ENCODE measurements at regions not wholly inside any gene's neighbourhood (a gene's known extent, or its start where the extent isn't known, plus 50 kb on each side); places are given as distances from the start of the nearest gene placed in this dataset.
"Not testable (repeated sequence)": the region's sequence is repeated elsewhere in the genome, so short reads cannot be mapped to it uniquely, and the experiment has no call there.

DNA sequence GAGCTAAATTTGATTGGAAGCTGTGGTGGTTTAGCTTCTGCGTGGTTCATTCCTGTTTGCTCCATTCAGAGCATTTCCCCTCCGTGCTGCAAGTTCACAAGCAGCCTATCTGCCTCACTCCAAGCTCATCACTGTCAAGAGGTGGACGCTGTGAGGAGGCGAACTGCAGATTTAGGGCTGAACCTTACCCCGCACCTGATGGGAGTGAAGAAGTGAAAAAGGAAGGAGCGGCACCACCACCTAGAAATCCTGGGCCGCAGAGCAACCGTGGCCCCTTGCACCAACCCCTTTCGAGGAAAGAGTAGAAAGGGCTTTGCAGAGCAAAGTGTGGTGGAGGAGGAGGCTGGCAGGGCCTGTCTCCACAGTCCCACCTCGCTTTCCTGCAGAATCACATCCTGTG is 117.4 kb downstream of the IER5 start:
- DNase-seq = no peak

DNA sequence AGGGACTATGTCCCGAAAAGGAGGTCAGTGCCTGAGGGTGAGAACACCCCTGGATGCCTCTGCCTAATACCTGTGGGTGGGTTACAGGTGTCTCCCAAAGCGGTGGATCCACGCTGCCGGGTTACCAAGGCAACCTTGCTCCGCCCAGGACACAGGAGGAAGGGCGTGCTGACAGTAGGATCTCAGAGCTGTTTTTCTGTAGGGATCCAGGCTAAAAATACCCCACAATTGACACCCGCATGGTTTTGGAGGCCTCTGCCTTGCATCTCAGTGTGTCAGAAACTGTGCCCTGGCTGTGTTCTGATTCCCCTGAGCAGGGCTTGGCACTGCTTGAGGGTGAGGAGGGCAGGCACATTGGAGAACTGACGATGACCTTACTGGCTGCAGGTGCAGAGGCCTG is 118.0 kb downstream of the IER5 start:
- no peak for DNase-seq

DNA sequence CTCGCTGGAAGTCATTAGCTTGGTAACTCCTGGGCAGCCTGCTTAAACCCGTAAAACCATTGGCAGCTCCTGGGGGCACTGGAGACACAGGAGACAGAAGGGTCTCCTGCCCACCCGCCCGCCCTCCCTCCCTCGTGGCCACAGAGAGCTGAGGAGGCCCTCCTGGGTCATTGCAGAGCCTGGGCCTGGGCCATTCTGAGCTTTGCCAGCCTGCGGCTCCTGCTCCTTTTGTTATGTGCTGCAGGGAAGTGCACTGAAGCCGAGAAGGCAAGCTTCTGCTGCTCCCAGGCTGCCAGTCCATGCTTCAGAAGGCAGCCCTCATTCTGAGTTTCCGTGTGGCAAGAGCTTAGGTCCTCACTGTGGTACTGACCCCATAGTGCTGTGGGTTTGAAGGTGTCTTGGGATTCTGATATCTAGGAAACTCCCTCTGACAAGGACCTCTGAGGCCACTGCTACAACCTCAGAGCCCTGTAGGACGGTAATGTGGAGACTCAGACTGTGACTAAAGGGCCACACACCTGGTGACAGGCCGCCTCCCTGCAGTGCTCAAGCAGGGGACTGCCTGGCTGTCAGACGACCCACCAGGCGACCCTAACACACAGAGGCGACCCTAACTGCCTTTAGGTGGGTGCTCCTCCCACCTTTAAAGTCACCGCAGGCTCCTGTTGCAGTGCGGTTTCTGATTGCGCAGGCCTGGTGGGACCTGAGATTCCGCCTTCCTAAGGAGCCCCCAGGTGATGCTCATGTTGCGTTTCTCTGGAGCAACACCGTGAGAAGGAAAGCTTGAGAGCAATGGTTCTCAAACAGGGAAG is 118.7 kb downstream of the IER5 start:
- DNase-seq = no peak

DNA sequence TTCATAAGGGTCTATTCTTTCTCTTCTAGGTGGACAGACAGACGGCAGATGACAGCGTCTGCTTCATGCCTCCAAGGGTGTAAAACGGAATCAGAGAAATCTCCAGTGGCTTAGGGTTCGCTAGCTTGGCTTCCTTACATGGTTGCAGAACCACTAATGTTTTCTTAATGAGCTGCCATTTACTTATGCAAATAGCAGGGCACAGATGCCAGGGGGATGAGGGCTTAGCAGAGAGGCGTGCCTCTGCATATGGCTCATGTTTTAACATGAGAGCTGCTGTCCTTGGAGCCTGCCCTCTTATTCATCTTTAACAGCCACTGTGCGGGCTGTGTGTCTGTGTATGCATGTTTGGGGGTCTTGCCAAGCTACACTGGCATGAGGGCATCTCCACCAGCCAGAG is 119.6 kb downstream of the IER5 start:
- DNase-seq = no peak

DNA sequence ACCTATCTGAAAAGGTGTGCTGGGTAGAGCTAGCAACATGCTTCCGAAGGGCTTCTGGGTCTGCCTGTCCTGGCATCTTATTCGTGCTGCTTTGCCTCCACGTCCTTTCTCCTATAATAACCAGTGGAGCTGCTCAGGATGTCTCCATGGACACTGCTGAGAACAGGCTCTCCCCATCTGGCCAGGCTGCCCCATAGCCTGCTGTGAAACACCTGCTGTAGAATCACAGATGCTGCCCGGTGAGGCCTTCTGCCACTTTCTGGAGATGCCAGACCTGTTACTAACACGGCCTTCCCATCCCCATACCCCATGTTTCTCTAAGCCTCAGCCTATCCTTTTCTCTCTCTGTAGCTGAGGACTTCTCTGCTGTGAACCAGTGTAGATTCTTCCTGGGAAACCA is 120.5 kb downstream of the IER5 start:
- no peak for DNase-seq

DNA sequence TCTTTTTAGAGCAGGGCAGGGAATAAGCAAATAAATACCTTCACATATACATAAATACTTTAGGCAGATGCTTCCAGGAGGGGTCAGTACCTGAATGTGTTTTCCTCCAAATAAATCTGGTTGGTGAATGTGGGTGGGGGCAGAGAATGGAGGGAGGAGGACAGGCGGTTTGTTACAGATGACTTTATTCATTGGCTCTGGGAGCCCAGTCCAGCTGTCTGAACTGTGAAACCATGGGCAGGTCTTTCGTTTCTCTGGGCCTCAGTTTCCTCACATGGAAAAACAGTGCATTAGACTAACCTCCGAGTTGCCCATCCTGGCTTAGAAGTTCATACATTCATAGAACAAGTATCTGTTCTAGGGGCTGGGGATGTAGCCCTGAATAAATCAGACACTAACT is 124.6 kb downstream of the IER5 start:
- no peak for DNase-seq

DNA sequence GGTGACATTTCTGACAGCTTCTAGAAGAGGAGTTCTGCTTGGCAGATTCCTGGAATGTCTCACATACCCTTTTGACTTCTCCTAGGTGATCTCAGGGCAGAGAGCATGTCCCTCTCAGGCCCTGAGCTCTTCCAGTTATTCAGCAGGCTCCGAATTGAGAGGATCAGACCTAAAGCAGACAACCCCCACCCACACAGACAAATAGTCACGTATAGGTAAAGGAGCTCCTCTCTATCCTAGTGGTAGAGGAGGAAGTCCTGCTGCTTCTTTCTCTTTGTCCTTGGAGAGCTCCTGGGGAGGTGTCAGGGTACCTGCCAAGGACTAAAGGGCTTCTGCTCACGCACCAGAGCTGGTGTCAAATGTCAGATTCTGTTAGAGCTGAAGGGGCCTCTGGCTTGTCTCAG is 128.1 kb downstream of the IER5 start:
- no peak for DNase-seq

DNA sequence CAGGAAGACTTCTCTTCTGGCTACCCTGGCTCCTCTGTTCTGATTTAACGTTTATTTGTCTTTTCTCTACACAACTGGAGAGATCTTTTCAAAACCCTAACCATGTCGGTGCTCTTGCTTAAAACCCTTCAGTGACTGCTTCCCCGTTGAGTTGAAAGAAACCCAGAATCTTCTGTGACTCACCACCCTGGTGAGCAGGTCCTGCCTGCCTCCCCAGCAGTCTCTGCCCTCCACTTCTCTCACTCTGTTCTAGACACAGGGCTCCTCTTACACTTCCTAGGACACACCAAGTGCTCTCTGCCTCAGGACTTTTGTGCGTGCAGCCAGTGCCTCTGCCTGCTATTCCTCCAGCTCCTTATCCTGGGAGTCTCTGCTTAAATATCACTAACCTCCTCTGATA is 131.4 kb downstream of the IER5 start:
- DNase-seq = no peak

DNA sequence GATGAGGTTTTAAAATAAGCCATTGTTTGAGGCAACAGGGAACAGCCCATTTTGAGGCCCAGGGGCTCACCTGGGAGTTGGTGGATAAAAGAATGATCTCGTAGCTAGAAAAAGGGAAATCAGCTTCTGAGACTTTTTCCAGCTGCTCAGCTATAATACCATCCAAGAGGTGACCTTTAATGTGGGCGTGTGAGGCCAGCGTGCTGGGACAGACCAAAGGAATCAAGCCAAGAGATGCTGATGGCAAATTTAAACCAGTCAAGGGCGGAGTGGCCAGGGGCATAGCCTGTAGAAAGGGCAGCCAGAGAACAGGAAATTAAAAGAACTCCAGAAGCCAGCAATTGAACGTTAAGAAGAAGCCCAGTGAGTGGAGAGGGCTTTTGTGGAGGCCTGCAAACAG is 132.6 kb downstream of the IER5 start:
- no peak for DNase-seq

DNA sequence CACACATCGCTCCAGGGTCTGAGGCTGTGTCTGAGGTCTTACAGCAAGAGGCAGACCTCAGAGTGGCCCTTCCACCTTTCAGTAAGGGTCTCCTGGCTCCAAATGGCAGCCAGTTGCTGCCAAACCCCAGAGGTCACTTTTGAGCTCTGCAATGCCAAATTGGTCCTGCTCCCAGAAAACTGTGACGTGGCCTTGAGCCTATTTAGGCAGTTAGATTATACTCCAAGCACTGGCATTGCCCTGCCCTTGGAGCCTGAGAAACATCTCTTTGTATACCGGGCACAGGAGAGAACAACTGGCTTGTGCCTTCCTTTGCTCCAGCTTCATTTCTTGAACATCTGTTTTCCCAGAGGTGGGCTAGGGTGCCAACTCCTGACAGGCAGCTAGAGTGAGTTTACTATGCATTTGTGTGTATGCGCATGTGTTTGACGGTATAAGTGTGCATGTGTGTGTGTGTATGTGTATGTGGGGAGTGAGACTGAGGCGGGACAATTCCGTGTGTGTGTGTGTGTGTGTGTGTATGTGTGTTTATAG is 134.5 kb downstream of the IER5 start:
- no peak for DNase-seq

DNA sequence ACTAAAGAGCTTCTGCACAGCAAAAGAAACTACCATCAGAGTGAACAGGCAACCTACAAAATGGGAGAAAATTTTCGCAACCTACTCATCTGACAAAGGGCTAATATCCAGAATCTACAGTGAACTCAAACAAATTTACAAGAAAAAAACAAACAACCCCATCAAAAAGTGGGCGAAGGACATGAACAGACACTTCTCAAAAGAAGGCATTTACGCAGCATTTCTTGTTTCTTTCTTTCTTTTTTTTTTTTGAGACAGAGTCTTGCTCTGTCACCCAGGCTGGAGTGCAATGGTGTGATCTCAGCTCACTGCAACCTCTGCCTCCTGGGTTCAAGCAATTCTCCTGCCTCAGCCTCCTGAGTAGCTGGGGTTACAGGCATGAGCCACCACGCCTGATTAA is 138.2 kb downstream of the IER5 start:
- not testable (repeated sequence) for DNase-seq

DNA sequence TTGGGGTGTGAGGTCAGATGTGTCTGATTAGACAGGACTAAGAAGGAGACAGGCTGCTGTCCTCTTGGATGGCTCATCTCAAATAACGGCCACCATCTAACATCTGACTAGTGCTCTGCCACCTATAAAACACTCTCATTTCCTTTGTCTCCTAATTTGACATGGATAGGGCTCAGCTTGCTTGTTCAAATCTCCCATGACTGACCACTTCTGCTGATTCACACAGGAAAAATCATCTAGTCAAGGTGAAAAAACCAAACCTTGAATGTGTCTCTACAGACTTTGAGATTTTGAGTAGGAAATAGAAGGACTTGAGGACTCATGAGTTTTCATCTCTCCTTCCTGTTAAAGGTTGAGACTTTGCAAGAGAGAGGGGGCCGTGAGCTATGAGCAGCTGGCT is 150.6 kb downstream of the IER5 start:
- no peak for DNase-seq

DNA sequence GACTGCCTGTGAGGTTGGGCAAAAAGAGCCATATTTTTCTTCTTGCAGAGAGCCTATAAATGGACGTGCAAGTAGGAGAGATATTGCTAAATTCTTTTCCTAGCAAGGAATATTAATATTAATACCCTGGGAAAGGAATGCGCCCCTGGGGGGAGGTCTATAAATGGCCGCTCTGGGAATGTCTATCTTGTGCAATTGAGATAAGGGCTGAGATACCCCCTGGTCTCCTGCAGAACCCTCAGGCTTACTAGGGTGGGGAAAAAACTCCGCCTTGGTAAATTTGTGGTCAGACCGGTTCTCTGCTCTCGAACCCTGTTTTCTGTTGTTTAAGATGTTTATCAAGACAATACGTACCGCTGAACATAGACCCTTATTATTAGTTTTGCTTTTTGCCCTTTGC is 157.8 kb downstream of the IER5 start:
- not testable (repeated sequence) for DNase-seq

DNA sequence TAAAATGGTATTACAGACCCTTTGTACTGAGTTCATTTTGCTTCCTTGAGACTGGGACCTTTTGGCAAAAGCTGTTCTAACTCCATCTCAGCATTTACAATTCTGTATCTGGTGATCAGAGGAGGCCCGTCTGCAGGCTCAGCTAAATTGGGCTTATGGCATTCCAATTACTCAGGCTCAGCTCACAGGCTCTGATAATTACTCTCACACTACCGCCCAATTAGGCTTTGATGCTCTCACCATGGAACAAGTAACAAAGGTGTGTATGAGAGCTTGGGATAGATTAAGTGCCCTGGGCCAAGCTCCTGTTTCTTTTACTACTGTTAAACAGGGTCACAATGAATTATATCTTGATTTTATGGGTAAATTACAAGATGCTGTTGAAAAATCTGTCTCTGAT is 159.9 kb downstream of the IER5 start:
- DNase-seq = not testable (repeated sequence)

DNA sequence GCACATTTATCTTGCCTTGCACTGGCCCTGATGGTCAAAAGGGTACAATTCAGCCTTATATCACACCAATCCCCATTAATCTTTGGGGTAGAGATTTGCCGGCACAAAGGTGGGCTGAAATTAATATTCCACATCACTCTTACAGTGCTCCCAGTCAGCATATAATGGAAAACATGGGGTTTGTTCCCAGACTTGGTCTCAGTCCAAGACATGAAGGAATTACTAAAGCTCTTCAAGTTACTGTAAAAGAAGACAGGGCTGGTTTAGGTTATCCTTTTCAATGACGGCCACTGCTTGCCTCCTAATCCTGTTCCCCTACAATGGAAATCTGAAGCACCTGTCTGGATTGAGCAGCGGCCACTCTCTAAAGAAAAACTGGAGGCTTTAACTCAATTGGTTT is 160.7 kb downstream of the IER5 start:
- no peak for DNase-seq

DNA sequence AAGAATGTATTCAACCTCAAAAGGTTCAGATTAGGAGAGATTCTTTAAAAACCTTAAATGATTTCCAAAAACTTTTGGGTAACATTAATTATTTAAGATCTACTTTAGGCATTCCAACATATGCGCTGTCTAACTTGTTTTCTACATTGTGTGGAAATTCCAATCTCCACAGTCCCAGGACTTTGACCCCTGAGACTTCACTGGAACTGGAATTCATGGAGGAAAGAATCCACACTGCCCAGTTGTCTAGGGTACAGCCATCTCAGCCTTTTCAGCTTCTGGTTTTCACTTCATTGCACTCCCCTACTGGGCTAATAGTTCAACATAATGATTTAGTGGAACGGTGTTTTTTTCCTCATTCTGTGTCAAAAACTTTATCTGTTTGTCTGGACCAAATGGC is 161.5 kb downstream of the IER5 start:
- DNase-seq = no peak

DNA sequence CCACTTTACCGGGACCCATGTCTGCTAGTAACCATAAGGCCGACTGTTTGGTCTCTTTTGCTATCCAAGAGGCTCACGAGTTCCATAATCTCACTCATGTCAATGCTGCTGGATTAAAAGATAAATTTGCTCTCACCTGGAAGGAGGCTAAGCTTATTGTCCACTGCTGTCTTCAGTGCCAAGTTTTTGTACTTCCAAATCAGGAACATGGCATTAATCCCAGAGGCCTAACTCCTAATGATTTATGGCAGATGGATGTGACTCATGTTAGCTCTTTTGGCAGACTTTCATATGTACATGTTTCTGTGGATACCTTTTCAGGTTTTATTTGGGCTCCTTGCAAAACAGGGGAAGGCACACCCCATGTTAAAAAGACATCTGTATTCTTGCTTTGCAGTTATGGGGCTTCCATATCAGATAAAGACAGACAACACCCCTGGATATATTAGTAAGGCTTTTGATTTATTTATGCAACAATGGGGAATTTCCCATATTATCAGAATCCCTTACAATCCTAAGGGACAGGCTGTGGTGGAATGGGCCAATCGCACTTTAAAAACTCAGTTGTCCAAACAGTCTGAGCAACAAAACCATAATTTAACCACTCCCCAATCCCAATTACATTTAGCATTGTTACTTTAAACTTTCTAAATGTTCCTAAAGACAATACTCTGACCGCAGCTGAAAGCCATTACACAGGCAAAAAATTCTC is 162.7 kb downstream of the IER5 start:
- DNase-seq = no peak

DNA sequence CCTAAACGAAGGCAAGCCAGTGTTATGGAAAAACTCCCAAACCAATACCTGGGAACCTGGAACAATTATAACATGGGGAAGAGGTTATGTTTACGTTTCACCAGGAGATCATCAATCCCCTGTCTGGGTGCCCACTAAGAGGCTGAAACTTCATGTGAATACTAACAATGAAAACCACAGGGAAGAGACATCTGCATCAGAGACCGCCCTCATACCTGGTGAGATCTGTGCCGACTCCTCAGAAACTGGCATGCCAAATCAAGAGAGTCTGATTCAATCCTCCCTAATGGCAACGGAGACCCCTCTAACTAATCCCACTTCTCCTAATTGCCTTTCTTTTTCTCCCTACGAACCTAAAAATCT is 163.2 kb downstream of the IER5 start:
- DNase-seq = no peak

DNA sequence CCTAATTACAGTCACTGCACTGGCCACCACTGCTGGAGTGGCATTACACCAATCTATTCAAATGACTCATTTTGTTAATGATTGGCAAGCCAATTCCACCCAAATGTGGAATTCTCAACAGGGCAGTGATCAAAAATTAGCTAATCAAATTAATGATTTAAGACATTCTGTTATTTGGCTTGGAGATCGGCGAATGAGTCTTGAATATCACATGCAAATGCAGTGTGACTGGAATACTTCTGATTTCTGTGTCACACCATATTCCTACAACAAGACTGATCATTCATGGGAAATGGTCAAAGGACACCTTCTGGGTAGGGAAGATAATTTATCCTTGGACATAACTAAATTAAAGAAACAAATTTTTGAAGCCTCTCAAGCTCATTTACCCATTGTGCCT is 165.1 kb downstream of the IER5 start:
- not testable (repeated sequence) for DNase-seq

DNA sequence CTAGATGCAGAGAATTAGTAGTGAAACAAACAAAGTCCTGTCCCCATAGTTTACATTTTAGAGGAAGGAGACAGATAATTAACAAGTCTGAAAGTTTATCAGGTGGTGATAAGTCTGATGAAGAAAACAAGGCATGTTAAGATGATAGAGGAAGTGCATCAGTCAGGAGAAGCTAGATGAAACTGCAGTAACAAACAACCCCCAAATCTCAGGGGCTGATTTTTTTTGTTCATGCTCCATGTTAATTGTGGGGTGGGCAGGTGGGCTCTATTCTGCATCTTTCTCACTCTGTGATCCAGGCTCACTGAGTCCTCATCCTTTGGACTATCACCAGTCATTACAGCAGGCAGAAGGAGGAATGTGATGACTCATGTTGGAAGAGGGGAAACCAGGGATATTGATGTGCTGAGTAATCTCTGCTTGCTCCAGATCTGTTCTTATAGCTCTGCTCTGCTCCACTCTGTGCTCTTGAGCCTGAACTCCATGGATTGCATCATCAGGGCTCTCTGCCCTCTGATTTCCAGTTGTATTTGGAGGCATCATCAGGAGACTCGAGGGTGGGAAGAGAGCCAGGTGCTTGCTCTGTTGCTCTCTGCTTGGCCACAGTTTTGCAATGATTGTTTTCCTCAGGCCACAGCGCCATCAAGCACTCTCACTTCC is 166.9 kb downstream of the IER5 start:
- DNase-seq = no peak

DNA sequence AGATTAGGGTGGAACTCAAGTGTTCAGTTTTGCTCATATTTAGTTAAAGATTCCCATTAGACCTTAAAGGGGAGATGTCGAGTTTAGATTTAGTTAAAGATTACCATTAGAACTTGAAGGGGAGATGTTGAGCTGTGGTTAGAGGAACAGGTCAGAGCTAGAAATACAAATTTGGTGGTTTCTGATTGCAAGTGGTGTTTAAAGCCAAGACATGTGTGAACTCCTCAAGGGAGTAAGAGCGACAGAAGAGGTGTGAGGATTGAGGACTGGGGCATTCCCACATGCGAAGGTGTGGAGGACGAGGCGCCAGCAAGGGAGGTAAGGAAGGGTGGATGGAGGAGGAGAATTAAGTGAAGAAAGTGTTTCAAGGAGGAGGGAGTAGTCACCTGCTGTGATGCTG is 168.6 kb downstream of the IER5 start:
- DNase-seq = no peak

DNA sequence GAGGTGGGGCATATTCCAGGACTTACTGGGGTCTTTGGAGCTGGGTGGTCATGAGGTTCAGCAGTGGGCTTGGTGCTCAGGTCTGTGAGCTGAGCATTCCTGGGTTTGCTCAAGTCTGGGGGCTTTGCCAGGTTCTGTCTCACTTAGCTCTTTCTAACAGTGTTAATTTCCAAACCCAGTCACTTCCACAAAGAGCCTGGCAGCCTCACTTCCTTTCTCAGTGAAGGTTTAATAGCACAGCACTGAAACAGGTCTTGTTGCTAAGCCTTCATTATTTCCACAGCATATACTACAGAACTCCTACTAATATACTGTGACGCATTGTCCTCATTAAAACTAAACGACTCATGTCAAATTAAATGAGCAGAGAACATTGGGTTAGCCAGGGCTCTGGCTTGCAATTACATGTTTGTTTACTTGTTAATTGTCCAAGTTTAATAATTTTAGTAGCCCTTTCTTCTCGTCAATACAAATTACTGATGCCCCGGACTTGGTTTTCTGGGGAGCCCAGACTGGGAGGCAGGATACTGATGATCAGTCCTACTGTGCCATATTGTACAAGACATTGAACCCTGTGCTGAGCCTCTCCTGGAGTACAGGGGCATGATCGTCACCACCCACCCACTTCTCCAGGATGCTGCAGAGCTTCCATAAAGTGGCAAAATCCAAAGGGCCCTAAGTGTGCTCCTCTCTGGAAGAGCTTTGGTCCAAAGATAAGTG is 170.7 kb downstream of the IER5 start:
- DNase-seq = no peak

DNA sequence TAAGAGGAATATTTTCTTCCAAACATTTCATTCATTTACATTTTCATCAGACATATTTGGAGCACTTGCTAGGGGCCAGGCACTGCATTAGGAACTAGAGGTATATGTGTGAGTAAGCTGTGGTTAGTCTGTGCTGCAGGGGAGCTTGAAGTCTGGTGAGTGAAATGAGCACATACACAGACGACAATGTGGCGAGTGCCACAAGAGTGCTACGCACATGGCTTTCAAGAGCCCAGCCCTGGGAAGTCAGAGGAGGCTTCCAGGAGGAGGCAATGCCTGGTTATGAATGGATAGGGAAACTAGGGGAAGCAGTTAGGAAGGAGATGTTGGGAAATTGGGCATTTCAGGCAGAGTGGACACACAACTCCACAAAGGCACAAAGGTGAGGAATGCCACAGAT is 171.8 kb downstream of the IER5 start:
- no peak for DNase-seq

All from midbrain (tissue), 1 donor.